Pons (tissue), 1 donor: ENCODE measurements at regions not wholly inside any gene's neighbourhood (a gene's known extent, or its start where the extent isn't known, plus 50 kb on each side); places are given as distances from the start of the nearest gene placed in this dataset.
"Not testable (repeated sequence)": the region's sequence is repeated elsewhere in the genome, so short reads cannot be mapped to it uniquely, and the experiment has no call there.

ENCODE experiments used
- DNase-seq: peaks from one replicate; pipeline ENCODE4 v3.0.0-alpha.2; 2016; ENCODE audit warnings: low spot score

DNA sequence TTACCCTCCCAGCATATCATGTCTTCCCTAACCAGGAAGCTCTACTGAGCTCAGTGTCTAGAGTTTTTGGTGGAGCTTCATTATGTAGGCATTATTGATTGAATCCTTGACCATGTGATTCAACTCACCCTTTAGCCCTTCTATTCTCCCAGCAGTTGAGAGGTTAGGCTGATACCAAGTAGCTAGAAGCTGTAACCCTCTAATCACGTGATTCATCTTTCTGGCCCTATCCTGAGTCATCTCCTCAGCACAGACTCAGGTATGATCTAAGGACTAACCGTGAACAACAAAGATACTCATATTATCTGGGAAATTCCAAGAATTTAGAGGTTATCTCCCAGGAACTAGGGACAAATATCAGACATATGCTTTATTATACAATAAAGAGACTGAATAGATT lies 625.5 kb downstream of the JRKL start:
- DNase-seq: no peak

DNA sequence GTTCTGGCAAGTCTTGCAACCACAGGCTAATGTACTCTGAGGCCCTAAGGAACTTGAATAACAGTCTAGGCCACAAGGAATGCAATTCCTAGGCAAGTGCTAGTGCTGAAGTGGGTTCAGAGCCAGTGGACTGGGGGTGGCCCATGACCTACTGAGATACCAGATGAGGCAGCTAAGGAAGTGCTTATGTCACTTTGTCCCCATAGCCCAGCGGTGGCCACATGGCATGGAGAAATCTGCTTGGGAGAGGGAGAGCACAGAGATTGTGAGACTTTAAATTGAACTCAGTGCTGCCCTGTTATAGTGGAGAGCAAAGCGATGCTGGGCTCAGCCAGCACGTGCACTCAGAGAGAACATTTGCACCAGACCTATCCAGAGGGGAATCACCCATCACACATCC lies 629.5 kb downstream of the JRKL start:
- no peak for DNase-seq

DNA sequence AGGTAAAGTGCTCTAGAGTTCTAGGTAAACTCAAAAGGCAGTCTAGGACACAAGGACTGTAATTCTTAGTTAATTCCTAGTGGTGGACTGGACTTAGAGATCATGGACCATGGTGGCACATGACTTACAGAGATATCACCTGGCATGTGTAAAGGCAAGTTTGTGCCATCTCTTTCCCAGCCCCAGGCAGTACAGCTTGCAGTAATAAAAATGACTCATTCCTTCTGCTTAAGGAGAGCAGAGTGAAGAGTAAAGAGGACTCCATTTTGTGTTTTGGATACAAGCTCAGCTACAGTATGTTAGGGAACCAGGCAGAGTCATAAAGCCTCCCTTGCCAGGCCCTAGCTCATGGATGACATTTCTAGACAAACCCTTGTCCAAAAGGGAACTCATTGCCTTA lies 629.9 kb downstream of the JRKL start:
- DNase-seq: no peak

DNA sequence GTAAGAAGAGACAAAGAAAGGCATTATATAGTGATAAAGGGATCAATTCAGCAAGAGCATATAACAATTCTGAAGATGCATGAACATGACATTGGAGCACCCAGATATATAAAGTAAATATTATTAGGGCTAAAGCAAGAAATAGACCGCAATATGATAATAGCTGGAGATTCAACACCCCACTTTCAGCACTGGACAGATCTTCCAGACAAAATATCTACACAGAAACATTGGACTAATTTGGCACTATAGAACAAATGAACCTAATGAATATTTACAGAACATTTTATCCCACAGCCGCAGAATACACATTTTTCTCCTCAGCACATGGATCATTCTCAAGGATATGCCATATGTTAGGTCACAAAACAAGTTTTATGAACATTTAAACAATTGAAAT lies 633.1 kb downstream of the JRKL start:
- no peak for DNase-seq

DNA sequence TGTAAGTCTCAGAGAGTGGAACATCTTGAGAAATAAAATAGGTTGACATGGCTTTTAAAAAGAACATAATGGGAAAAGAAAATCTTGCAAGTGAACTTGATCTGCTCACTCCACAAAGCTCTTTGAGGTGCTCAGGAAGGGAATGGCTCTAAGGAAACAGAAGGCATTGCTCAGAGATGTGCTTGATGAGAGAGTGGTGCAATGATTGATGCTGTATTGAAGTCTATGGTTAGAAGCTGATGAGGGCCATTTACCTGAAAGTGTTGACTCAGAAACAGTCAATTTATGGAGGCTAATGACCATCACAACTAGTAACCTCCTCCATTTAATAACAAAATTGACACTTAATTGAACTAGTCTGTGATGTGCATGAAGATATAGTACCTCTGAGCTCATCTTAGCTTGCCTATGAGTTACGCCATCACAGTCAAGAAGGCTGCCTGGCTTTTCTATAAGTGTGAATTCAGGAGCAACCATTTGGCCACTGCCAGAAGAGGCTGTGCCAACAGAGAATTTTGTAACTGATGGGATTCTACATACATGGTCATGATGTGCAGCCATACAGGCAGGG lies 639.1 kb downstream of the JRKL start:
- no peak for DNase-seq

DNA sequence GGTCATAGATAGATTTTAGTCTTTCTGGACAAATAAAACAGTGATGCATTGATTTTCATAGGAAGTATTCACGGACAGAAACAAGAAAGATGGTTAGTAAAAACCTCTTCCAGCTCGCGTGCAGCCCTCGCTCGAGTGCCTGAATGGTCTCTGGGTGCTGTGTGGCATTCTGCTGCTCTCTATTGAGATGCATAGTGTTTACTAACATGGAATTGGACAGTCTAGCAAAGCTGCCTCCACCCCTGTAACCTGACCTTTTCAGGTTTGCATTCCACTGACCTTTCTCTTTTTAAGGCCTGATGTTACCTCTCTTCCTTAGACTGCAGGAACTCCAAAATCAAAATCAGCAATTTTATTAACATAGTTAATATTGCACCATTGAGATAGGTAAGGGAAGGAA lies 643.4 kb downstream of the JRKL start:
- DNase-seq: no peak

DNA sequence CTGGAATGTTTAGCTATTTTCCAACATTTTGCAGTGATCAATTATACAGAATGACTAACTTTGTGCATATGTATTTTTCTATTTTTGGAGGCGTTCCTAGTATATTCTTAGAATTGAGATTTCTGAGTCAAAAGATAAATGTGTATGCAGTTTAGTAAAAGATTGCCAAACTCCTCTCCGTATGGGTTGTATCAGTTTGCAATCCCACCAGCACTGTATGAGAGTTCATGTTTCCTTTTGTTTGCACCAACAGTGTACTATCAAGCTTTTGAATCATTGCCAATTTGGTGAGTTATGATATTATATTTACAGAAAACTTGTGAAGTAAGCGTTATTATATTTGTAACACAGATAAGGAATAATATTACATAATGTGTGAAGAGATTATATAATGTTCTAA lies 658.7 kb downstream of the JRKL start:
- DNase-seq: no peak

DNA sequence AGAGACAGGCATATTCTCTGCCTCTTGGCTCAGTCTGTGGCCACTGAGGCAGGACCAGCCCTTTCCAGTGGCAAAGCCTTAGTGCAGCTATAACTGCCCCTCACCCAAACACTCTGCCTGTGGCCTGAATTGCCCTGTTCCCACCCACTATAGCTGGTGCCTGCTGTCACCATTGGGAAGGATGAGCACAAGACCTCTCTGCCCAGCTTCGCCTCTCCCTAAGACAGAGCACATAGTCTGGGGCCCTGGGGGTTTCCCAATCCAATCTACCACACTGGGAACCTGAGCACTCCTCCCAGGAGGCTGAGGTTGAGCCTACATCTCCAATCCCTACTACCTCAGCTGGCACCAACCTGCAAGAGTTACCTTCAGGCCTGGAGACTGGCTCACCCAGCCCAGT lies 670.4 kb downstream of the JRKL start:
- no peak for DNase-seq

DNA sequence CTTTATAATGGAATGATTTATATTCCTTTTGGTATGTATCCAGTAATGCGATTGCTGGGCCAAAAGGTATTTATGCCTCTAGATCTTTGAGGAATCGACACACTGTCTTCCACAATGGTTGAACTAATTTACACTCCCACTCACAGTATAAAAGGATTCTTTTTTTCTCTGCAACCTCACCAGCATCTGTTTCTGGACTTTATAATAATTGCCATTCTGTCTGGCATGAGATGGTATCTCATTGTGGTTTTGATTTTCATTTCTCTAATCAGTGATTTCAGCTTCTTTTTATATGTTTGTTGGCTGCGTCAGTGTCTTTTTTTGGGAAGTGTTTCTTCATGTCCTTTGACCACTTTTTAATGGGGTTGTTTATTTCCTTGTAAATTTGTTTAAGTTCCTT lies 679.3 kb downstream of the JRKL start:
- DNase-seq: no peak

DNA sequence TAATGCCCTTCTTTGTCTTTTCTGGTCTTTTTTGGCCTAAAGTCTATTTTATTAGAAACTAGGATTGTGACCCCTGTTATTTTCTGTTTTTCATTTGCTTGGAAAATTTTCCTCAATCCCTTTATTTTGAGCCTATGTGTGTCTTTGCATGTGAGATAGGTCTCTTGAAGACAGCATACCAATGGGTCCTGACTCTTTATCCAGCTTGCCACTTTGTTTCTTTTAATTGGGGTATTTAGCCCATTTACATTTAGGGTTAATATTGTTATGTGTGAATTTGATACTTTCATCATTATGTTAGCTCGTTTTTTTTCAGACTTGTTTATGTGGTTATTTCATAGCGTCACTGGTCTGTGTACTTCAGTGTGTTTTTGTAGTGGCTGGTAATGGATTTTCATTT lies 682.6 kb downstream of the JRKL start:
- DNase-seq: no peak

DNA sequence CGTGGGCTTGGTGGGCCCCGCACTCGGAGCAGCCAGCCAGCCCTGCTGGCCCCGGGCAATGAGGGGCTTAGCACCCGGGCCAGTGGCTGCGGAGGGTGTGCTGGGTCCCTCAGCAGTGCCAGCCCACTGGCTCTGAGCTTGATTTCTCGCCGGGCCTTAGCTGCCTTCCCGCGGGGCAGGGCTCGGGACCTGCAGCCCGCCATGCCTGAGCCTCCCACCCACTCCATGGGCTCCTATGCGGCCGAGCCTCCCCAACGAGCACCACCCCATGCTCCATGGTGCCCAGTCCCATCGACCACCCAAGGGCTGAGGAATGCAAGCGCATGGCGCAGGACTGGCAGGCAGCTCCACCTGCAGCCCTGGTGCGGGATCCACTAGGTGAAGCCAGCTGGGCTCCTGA lies 686.9 kb downstream of the JRKL start:
- DNase-seq: not testable (repeated sequence)

DNA sequence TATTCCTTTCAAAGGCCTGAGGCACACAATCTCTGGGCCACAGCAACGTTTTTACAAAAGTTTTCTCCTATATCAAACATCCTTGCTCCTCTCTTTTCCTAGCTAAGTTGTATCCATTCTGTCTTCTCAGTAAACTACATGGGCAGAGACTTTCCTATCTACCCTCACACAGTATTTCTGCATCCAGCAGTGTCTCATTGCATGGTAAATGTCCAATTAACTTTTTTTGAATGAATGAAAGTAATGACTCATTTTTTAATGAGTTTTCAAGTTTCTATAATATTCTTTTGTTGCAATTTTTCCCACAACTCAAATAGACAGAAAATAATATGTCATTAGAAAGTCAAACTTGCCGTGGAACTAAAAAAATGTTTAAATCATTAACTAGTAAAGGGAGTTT lies 688.6 kb downstream of the JRKL start:
- DNase-seq: no peak

DNA sequence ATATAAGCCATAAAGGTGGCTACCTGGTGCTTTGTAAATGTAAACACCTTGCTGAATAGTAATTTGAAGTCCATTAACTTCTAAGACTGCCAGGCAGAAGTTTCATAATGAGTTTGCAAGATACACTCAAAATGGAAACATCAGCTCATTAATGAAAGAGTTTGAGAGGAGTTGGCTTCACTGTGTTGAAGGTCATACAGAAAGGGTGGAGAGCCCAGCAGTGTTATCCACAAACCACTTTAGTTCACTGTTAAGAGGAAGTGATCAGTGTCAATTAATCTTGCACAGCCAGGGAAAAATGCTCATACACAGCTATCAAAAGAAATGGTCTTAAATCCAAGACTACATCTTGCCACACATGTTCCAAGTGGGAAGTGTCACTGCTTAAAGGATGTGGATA lies 689.4 kb downstream of the JRKL start:
- DNase-seq: no peak

DNA sequence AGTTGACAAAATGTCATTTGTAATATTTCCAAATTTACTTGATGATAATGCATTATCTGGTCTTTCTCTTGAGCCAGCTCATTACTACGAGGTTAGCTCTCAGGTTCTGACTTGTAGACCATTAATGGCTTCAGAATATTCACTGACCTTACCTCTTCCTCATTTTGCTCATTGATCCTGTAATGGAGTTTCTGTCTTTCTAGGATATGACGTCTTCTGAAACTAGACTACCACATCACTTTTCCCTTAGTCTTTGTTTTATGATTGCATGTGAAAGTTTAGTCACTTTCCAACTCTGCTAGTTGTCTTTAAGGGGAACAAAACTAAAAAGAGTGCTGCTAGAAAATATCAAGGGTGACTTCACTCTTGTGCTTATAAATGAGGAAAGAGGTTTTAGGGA lies 697.6 kb downstream of the JRKL start:
- DNase-seq: no peak

DNA sequence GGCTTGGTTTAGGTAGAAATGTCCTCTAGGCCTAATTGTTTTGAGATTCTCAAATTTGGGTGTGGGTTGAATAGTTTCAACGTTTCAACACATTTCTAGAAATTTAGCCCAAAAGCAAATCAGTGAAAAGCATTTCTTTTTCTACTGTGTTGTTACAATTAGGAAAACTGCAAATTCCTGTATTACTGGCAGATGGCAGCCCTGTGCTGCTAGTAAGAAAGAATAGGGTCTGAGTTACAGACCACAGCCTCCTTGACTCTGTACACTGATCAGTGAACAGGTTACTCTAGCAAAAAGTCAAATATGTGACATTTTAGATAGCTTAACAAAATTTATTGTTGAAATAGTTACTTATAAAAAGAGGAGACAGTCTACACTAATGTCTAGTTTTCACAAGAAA lies 703.0 kb downstream of the JRKL start:
- DNase-seq: no peak

DNA sequence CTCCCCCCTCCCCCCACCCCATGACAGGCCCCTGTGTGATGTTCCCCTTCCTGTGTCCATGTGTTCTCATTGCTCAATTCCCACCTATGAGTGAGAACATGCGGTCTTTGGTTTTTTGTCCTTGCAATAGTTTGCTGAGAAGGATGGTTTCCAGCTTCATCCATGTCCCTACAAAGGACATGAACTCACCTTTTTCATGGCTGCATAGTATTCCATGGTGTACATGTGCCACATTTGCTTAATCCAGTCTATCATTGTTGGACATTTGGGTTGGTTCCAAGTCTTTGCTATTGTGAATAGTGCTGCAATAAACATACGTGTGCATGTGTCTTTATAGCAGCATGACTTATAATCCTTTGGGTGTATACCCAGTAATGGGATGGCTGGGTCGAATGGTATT lies 712.4 kb downstream of the JRKL start:
- DNase-seq: not testable (repeated sequence)

DNA sequence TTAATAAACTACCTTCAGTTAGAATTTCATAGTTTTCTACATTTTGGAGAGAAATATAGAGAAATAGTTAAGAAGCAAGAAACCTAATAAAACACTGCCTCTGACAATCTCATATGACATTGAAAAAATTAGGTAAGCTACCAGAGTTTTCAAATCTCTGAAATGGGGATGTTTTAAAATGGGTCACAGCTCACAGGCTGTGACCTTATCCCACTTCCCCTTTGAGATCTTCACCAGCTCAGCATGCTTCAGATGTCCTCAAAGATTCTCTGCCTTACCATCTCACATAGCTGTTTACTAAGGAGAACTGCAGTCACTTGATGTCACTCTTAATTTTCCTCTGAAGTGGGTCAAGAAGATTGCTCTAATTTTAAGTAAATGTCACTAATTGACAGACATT lies 717.8 kb downstream of the JRKL start:
- DNase-seq: no peak

DNA sequence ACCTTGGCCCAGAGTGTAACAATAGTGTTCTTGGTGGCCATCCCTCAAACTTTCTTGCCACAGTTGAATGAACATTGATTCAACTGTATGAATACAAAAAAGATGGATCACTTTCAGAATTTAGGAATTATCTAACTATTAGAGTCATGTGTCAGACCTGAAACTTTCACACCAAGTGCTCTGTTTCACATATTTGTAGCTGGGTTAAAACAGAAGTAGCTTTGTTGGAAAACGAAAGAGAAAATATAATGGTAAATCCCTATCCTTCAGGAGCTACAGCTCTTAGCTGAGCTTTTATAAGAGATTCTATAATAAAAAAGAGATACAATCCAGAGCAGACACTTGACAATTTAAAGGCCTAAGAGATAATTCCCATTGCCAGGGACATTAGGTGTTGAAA lies 719.3 kb downstream of the JRKL start:
- DNase-seq: no peak

DNA sequence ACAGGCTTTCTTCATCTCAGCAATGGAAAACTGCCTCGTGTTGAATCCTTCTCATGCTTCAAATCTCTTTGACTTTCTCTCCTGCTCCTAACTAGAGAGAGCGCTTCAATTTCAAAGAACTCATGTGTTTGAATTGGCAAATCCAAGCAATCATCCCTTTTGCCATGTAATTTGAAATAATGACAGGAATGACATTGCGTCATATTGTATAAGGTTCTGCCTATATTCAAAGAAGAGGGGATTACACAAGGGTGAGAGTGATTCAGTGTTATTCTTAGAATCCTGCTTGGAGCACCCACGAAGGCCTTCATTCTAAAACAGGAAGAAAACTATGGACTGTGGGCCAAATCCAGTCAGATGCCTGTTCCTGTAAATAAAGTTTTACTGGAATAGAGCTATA lies 720.6 kb downstream of the JRKL start:
- DNase-seq: no peak

DNA sequence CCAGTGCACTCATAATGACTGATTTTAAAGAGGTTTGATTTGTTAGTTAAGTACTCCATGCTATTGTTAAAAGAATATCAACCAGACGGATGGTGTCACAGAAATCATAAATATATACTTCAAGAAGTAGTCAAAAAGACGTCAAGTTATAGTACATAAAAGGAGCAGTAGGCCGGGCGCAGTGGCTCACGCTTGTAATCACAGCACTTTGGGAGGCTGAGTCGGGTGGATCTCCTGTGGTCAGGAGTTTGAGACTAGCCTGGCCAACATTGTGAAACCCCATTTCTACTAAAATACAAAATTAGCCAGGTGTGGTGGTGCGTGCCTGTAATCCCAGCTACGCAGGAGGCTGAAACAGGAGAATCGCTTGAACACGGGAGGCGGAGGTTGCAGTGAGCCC lies 721.7 kb downstream of the JRKL start:
- DNase-seq: no peak

DNA sequence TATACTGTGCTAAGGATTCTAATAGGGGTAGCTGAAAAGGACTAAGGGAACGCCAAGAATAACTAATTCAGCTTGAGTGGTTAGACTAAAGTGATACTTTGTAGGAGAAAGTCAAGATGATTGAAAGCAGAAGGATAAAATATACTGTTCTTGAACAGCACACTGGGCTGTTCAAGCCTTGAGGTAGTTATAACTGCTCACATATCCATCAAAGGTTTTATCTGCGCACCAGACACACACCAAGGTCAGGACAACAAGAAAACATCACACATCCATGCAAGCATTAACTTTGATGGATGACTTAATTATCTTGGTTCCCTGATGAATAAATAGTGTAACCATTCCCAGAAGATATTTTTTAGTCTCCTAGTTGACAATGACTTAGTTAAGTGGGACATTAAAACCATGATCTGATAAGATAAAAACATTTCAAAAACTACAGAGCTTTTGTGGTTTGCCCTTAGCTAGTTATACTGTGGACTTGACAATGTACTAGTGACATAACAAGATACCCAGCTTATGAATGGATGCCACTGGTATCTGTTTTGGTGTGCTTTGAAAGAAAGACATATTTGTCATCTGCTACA lies 728.9 kb downstream of the JRKL start:
- DNase-seq: no peak

DNA sequence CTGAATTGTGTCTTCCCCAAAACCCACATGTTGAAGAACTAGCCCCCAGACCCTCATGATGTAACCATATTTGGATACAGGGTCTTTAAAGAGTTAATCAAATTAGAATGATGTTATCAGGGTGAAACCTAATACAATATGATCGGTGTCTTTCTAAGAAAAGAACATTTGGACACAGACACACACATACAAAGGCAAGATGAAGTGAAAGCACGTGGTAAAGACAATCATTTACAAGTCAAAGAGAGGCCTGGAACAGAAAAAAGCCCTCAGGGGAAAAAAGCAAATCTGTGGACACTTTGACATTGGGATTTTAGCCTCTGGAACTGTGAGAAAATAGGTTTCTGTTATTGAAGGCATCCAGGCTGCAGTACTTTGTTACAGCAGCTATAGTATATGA lies 733.4 kb downstream of the JRKL start:
- DNase-seq: no peak

DNA sequence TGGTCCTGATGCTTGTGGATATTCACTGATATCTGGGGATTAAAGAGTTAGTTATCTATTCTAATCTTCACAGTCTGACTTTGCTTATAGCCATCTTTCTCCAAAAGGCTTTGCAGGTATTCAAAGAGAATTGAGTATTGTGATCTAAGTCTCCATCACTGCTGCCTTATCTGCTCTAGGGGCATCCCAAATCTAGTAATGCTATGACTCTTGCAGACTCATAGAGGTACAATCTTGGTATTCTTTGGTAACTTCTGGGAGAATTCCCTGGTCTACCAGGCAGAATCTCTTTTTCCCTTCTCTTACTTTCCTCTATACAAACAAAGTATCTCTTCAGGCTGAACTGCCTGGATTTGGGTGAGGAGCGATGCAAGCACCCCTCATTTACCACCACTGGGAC lies 746.3 kb downstream of the JRKL start:
- no peak for DNase-seq

DNA sequence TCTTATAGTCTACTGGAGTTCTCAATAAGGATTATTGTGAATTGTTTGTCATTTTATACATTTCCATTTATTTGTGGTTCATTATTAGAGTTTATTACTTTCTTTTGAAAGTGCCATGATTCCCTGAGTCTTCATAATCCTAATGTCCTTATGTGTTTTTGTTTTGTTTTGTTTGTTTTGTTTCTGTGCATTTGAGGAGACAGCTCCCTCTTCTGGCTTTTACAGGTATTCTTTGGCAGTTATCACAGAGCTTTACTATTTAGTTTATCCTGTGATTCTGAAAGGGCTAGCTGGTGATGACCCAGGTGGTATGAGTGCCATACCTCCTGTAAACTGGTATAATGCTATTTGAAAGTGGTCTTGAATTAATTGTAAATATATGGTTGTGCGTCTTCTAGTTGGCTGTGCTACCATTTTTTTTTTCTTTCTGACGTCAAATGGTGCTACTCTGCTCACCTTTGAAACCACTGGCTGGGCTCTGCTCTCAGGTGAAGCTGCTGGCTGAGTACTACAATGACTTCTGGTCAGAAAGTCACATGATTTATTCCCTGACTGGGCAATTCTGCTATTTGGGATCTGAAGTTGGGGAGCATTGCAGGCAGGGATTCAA lies 751.2 kb downstream of the JRKL start:
- no peak for DNase-seq
